ENCODE measurements at regions not wholly inside any gene's neighbourhood (a gene's known extent, or its start where the extent isn't known, plus 50 kb on each side); places are given as distances from the start of the nearest gene placed in this dataset.

DNA sequence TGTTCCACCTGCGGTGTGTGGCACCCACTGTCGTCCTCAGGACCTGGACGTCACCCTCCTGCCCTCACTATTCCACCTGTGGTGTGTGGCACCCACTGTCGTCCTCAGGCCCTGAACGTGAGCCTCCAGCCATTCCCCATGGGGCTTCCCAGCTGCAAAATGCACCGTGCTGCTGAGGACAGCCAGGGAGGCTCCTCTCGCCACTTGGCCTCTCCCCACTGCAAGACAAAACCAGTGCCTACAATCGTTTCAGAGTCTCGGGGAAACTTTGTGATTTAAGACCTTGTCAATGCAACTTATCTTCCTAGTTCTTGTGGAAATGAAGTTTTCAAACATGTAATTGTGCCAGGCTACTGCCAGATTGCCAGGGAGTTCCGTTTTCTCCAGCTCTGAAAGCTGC lies 319.3 kb upstream of the SALL3 start:
- DNase-seq (ENCODE audit: extremely low spot score), result no peak
- no peaks in the 10 kb centered on the region for H3K4me1 ChIP-seq (ENCODE audit: insufficient read depth)
- 81% methylated on average over 10 of the region's 10 CpGs for WGBS
- no peaks in the 10 kb centered on the region for H3K36me3 ChIP-seq (ENCODE audit: insufficient read depth)
- no peak overlapping the region for H3K4me3 ChIP-seq (ENCODE audit: low read depth, low read length)
- H3K27ac ChIP-seq (ENCODE audit: low read depth), result no peak overlapping the region

DNA sequence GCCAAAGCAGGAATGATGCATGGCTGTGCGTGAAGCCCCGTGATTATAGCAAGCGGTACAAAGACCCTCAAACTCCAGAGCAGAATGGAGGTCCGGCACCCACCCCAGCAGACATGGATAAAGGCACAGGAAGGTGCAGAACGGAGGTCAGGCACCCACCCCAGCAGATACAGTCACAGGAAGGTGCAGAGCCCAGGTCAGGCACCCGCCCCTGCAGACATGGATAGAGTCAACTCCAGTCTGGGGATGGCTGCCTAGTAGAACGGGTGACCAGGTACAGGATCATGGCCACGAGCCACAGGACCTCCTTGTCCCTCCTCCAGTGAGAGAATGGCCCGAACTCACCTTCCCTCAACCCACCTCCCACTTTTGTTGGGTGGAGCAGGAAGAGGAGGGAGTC lies 318.3 kb upstream of the SALL3 start:
- no peaks in the 10 kb centered on the region for H3K4me1 ChIP-seq (ENCODE audit: insufficient read depth)
- WGBS, result 91% methylated on average over 9 of the region's 9 CpGs
- no peak for DNase-seq (ENCODE audit: extremely low spot score)
- H3K4me3 ChIP-seq (ENCODE audit: low read depth, low read length), result no peak overlapping the region
- H3K27ac ChIP-seq (ENCODE audit: low read depth), result no peak overlapping the region
- H3K36me3 ChIP-seq (ENCODE audit: insufficient read depth), result no peaks in the 10 kb centered on the region

DNA sequence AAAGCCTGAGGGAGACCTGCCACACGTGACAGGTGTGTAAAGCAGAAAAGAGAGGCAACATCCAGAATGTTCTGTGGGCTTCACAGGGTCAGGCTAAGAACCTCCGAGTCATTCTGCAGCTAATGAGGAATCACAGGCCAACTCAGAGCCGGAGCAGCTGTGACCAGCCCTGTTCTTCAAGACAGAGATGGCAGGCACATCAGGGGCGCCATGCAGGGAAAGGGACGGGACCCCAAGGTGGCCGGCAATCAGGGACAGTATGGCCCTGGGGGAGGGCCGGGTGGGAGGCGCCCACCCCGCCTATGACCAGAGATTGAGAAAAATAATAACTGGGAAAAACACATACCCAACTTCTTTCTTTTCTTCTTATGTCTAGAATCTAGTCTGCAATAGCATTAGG lies 316.7 kb upstream of the SALL3 start:
- no peak for DNase-seq (ENCODE audit: extremely low spot score)
- no peak overlapping the region for H3K27ac ChIP-seq (ENCODE audit: low read depth)
- H3K4me3 ChIP-seq (ENCODE audit: low read depth, low read length), result no peak overlapping the region
- no peaks in the 10 kb centered on the region for H3K4me1 ChIP-seq (ENCODE audit: insufficient read depth)
- H3K36me3 ChIP-seq (ENCODE audit: insufficient read depth), result no peaks in the 10 kb centered on the region
- 91% methylated on average over 9 of the region's 9 CpGs for WGBS

DNA sequence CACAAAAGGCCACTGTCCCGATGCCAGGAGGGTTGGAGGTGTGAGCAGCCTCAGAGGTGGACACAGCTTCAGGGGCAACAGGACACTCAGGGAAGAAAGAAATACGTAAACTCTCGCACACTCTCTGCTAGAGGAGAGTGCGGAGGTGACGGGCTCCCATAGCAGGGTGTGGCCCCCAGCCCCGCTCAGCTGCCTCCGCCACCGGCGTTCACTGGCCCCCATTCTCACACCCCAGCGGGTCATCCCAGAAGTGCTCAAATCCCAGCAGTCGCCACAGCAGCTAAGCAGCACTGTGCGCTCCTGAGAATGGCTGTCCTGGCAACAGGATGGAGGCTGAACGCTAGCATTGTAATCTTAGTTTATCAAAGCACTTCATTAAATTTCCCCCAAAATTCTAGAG lies 315.6 kb upstream of the SALL3 start:
- no peak overlapping the region for H3K27ac ChIP-seq (ENCODE audit: low read depth)
- H3K36me3 ChIP-seq (ENCODE audit: insufficient read depth), result no peaks in the 10 kb centered on the region
- WGBS, result 80% methylated on average over 13 of the region's 13 CpGs
- no peaks in the 10 kb centered on the region for H3K4me1 ChIP-seq (ENCODE audit: insufficient read depth)
- no peak overlapping the region for H3K4me3 ChIP-seq (ENCODE audit: low read depth, low read length)
- no peak for DNase-seq (ENCODE audit: extremely low spot score)

DNA sequence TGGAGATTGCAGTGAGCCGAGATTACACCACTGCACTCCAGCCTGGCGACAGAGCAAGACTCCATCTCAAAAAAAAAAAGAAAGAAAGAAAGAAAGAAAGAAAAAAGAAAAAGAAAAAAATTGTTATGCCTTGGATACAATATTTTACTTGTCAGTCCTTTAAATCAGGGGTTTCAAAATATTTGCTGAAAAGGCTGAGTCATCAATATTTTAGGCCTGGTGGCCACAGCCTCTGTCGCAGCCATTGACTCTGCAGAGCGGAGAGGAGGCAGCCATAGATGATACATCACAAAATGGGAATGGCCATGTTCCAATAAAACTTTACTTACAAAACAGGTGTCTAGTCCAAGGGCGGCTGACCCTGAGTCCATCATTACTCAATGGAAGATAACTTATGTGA lies 314.8 kb upstream of the SALL3 start:
- H3K27ac ChIP-seq (ENCODE audit: low read depth), result no peak overlapping the region
- H3K36me3 ChIP-seq (ENCODE audit: insufficient read depth), result no peaks in the 10 kb centered on the region
- WGBS, result 92% methylated on average over 5 of the region's 5 CpGs
- H3K4me1 ChIP-seq (ENCODE audit: insufficient read depth), result no peaks in the 10 kb centered on the region
- DNase-seq (ENCODE audit: extremely low spot score), result no peak
- no peak overlapping the region for H3K4me3 ChIP-seq (ENCODE audit: low read depth, low read length)

DNA sequence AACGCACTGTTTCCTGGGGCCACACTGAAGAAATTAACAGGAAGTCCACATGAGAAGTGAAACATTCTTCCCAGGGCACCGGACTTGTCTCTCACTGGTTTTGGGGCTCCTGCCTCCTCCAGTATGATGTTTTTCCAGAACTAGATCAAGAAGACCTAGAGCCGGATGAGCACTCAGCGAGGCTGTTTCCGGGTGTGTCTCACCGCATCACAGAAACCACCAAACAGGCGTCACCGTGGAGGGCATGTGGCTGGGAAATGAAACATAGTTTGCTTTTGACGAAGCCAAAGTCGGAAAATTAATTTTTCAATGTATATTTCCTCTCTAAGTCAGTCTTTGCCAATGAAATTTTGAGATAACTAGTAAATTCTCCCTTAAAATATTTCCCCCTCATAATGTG lies 314.0 kb upstream of the SALL3 start:
- DNase-seq (ENCODE audit: extremely low spot score), result no peak
- Histone ChIP-seq H3K27ac (ENCODE audit: low read depth) (no peak overlapping the region), H3K4me1 (ENCODE audit: insufficient read depth) (no peaks in the 10 kb centered on the region), H3K4me3 (ENCODE audit: low read depth, low read length) (no peak overlapping the region), H3K36me3 (ENCODE audit: insufficient read depth) (no peaks in the 10 kb centered on the region)
- 91% methylated on average over 10 of the region's 10 CpGs for WGBS

DNA sequence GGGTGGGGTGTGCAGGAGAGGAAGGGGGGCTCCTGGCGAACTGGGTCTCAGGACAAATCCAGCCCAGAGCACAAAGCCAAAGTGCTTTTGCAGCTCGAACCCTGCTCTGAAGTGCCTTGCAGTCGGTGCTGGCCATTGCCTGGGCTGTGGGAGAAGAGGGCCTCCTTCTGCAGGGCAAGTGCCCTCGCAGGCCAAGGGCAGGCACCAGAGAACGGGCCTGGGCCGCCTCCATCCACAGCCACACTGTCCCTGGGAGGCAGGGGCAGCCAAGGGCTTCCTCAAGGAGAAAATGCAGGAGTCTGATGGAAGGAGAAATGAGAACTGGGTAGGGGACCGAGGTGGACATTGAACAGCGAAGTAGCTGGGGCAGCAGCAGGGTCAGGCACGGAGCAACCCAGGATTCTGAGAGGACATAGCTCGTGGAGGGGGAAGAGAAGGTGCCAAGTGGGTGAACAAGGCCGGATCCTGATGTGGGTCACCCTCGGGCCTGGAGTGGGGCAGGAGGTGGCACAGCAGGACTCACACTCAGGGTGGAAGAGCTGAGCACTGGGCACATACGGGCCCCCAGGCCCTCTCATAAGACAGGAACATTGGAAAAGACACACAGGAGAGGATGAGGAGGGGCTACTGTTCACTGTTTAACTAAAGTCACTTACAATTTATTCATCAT lies 312.8 kb upstream of the SALL3 start:
- no peaks in the 10 kb centered on the region for H3K4me1 ChIP-seq (ENCODE audit: insufficient read depth)
- H3K27ac ChIP-seq (ENCODE audit: low read depth), result no peak overlapping the region
- 93% methylated on average over 13 of the region's 13 CpGs for WGBS
- DNase-seq (ENCODE audit: extremely low spot score), result no peak
- no peaks in the 10 kb centered on the region for H3K36me3 ChIP-seq (ENCODE audit: insufficient read depth)
- H3K4me3 ChIP-seq (ENCODE audit: low read depth, low read length), result no peak overlapping the region

DNA sequence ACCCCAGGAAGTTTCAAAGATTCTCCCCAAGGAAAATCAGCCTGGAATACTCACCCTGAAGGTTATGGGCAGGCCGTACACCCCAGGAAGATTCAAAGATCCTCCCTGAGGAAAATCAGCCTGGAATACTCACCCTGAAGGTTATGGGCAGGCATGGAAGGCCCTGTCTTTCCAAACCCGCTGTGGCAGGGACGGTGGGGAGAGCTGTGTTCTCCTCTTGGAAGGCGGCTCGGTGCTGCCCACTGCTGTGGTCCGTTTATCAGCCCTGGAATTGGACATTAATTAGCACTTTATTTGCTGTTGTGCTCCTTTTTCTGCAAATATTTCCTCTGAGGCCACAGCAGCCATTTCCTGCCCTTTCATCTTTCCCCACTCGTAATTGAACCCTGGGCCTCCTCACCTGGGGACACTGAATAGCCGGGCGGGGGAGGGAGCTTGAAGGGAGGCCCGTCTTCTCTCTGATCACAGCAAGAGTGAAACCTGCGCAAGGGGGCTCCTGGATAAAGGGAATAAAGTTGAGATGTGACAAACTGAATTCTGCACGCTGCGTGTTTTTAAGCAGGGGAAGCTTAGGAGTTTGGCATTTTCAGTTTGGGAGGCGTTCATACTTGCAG lies 308.7 kb upstream of the SALL3 start:
- 75% methylated on average over 14 of the region's 14 CpGs for WGBS
- no peaks in the 10 kb centered on the region for H3K4me1 ChIP-seq (ENCODE audit: insufficient read depth)
- no peaks in the 10 kb centered on the region for H3K36me3 ChIP-seq (ENCODE audit: insufficient read depth)
- H3K27ac ChIP-seq (ENCODE audit: low read depth), result no peak overlapping the region
- DNase-seq (ENCODE audit: extremely low spot score), result no peak
- no peak overlapping the region for H3K4me3 ChIP-seq (ENCODE audit: low read depth, low read length)

DNA sequence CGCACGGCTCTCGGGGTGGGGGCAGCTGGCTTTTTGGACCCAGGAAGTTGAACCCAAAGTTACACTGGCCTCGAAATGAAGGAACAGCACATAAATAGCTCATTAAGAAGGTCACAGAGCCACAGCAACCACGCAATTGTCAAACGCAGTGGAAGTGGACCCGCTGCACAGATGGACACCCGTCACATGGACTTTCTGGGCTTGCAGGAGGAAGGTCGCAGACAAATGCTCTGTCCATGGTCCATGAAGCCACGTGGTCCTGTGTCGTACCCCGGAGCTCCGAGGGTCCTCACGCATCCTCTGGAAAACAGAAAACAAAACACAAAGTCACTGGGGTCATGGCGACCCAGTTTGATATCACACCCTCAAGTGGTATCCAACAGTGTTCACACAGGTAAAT lies 308.1 kb upstream of the SALL3 start:
- Histone ChIP-seq H3K4me1 (ENCODE audit: insufficient read depth) (no peaks in the 10 kb centered on the region), H3K4me3 (ENCODE audit: low read depth, low read length) (no peak overlapping the region), H3K36me3 (ENCODE audit: insufficient read depth) (no peaks in the 10 kb centered on the region), H3K27ac (ENCODE audit: low read depth) (no peak overlapping the region)
- DNase-seq (ENCODE audit: extremely low spot score), result no peak
- WGBS, result 89% methylated on average over 15 of the region's 15 CpGs

DNA sequence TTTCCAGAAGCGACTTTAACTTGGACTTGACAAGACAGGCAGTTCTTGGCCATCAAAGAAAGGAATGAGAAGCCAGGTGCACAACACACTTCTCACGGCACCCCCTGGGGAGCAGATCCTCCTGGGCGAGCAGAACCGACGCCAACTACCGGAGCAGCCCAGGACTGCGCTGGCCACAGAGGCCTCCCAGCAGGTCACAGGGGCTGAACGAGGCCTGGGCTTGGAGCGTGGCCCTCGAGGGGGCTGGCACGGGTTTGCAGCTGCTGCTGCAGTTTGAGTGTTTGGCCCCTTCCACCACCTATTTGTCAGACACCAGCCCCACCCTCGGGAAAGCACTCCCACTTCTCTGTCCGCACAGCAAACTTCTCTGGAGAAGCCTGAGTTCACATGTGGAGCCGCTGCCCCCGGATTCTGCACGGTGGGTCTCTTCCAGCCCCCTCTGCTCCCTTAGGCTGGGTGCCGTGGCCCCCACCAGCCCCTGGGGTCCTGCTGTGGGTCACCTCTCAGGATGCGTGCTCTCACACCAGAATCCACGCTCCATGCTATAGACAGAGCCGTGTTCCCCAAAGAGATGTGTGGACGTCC lies 306.7 kb upstream of the SALL3 start:
- no peak for DNase-seq (ENCODE audit: extremely low spot score)
- 77% methylated on average over 21 of the region's 21 CpGs for WGBS

DNA sequence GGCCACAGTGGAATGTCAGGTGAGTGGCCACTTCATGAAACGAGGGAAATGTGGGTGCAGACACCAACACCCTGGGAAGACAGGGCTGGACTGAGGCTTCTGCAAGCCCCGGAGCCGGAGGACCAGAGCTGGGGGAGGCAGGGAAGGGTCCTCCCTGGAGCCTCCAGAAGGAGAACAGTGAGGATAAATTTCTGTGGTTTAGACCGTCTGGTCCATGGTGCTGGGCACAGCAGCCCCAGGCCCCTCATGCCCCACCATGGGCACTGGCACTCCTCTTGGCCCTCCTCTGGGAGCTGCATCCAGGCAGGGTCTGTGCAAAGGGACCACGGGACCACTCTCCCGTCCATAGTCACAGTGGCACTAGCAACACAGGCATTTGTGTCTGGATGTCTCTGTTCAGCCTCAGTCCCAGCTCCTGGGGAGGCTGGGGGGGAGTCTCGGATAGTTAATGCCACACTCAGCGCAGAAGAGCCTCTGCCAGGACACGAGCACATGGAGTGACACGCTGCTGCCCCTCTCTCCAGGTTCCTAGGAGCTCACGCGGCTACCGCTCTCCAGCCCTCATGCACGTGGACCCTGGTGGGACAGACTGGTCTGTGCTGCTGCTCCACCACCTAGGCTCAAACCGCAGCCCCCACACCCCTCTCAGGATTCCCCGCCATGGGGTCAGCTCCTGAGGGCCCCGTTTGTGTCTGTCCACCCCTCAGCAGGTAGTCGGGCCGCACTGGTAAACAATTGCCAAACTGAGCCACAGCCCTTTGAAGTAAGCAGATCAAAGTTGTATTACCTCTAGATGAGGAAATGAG lies 305.9 kb upstream of the SALL3 start:
- 86% methylated on average over 19 of the region's 19 CpGs for WGBS
- Histone ChIP-seq H3K36me3 (ENCODE audit: insufficient read depth) (no peaks in the 10 kb centered on the region), H3K27ac (ENCODE audit: low read depth) (no peak overlapping the region), H3K4me3 (ENCODE audit: low read depth, low read length) (no peak overlapping the region), H3K4me1 (ENCODE audit: insufficient read depth) (no peaks in the 10 kb centered on the region)
- no peak for DNase-seq (ENCODE audit: extremely low spot score)

More for the DNA sequence above, 306.7 kb upstream of the SALL3 start:
- Histone ChIP-seq H3K4me3 (ENCODE audit: low read depth, low read length) (no peak overlapping the region), H3K27ac (ENCODE audit: low read depth) (no peak overlapping the region), H3K36me3 (ENCODE audit: insufficient read depth) (no peaks in the 10 kb centered on the region), H3K4me1 (ENCODE audit: insufficient read depth) (no peaks in the 10 kb centered on the region)

DNA sequence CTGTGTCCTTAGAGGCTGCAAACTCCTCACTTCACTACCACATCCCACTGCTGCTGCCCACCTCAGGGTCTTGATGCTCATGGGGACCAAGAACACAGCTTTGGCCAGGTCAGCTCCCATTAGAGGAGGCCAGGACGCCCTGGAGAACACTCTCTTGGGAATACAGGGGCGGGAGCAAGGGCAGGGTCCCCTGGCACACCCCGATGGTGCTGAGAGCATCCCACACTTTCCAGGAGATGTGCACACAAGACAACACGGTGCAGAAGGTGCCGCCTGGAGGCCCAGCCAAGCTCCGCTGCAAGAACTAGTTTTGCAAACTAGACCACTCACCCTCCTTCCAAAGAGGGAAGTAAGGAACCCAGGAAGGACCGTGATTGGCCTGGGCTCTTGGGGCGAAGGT lies 304.4 kb upstream of the SALL3 start:
- WGBS, result 90% methylated on average over 8 of the region's 8 CpGs
- DNase-seq (ENCODE audit: extremely low spot score), result no peak
- H3K4me3 ChIP-seq (ENCODE audit: low read depth, low read length), result no peak overlapping the region
- H3K36me3 ChIP-seq (ENCODE audit: insufficient read depth), result no peaks in the 10 kb centered on the region
- H3K4me1 ChIP-seq (ENCODE audit: insufficient read depth), result no peaks in the 10 kb centered on the region
- H3K27ac ChIP-seq (ENCODE audit: low read depth), result no peak overlapping the region

DNA sequence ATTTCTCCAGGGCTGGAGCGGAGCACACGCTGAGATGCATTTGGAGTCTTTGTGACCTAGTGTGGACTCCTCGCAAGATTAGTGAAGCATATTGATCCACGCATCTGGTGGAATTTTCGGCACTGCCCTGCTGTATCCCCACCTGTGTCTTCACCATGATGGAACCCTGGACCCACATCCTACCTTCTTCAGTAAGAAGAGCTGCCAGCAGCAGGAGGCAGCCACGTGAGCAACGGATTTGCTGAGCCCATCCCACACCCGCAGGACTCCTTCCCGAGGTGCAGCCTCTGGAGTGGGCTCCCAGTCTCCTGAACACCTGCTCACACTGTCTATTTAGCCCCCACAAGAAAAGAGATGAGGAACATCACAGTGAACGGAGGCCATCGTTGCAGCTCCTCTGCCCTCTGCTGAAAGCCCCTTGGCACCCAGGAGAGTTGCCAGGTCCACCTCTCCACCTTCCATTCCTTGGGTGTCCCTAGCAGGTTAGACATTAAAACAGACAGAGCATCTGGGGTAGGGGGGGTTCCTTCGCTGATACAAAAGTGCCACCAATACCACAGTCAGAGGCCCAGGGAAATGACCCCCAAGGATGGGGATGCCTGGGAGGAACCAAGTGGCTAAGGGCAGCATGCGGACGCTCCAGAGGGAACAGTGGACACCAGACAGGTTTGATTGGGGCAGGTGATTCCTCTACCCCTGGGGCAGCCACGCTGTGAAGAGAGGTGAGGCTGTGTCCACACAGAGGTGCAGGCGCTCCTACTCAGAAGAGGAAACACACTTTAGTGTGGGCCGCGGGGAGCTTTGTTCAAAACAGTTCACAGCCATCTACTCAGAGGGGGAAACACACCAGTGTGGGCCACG lies 302.8 kb upstream of the SALL3 start:
- Histone ChIP-seq H3K27ac (ENCODE audit: low read depth) (no peak overlapping the region), H3K36me3 (ENCODE audit: insufficient read depth) (no peaks in the 10 kb centered on the region), H3K4me1 (ENCODE audit: insufficient read depth) (no peaks in the 10 kb centered on the region), H3K4me3 (ENCODE audit: low read depth, low read length) (no peak overlapping the region)
- WGBS, result 94% methylated on average over 19 of the region's 19 CpGs
- no peak for DNase-seq (ENCODE audit: extremely low spot score)
